Stimulated activated memory B cell treated with anti-CD40 and anti-IgM and Interleukin-4, amounts not matched to agents 10 μg/mL and 1 μg/mL and 100 μg/mL, for 72 hours (primary cell): ENCODE measurements at regions not wholly inside any gene's neighbourhood (a gene's known extent, or its start where the extent isn't known, plus 50 kb on each side); places are given as distances from the start of the nearest gene placed in this dataset.
"Not testable (repeated sequence)": the region's sequence is repeated elsewhere in the genome, so short reads cannot be mapped to it uniquely, and the experiment has no call there.

Source experiments
- ATAC-seq: fragments of 150-1000 bp; cut with Tn5 transposase; 2 replicates; pipeline ENCODE4 v1.10.0; 2021
- H3K27ac Mint-ChIP-seq: one replicate; pipeline ENCODE4 v1.8.0; 2022; ENCODE audit warnings: mild to moderate bottlenecking, mixed read lengths
- H3K27me3 Mint-ChIP-seq: one replicate; pipeline ENCODE4 v1.8.0; 2022; ENCODE audit warnings: mixed read lengths
- H3K36me3 Mint-ChIP-seq: one replicate; pipeline ENCODE4 v1.8.0; 2022; ENCODE audit warnings: mixed read lengths
- H3K4me1 Mint-ChIP-seq: one replicate; pipeline ENCODE4 v1.8.0; 2022; ENCODE audit warnings: mixed read lengths
- H3K4me3 Mint-ChIP-seq: one replicate; pipeline ENCODE4 v1.8.0; 2022; ENCODE audit warnings: mild to moderate bottlenecking, moderate library complexity, mixed read lengths
- H3K9me3 Mint-ChIP-seq: one replicate; pipeline ENCODE4 v1.8.0; 2022; ENCODE audit warnings: mixed read lengths

DNA sequence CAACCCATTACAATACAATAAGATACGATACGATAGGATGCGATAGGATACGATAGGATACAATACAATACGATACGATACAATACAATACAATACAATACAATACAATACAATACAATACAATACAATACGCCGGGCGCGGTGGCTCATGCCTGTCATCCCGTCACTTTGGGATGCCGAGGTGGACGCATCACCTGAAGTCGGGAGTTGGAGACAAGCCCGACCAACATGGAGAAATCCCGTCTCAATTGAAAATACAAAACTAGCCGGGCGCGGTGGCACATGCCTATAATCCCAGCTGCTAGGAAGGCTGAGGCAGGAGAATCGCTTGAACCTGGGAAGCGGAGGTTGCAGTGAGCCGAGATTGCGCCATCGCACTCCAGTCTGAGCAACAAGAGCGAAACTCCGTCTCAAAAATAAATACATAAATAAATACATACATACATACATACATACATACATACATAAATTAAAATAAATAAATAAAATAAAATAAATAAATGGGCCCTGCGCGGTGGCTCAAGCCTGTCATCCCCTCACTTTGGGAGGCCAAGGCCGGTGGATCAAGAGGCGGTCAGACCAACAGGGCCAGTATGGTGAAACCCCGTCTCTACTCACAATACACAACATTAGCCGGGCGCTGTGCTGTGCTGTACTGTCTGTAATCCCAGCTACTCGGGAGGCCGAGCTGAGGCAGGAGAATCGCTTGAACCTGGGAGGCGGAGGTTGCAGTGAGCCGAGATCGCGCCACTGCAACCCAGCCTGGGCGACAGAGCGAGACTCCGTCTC lies 2092.5 kb upstream of the TPTE start:
- H3K27me3 Mint-ChIP-seq, H3K9me3 Mint-ChIP-seq, H3K4me3 Mint-ChIP-seq, H3K4me1 Mint-ChIP-seq, H3K36me3 Mint-ChIP-seq, H3K27ac Mint-ChIP-seq: not testable (repeated sequence)
- peak; percentile 90 for ATAC-seq

DNA sequence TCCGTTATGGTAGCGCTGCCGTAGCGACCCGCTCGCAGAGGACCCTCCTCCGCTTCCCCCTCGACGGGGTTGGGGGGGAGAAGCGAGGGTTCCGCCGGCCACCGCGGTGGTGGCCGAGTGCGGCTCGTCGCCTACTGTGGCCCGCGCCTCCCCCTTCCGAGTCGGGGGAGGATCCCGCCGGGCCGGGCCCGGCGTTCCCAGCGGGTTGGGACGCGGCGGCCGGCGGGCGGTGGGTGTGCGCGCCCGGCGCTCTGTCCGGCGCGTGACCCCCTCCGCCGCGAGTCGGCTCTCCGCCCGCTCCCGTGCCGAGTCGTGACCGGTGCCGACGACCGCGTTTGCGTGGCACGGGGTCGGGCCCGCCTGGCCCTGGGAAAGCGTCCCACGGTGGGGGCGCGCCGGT lies 2086.7 kb upstream of the TPTE start:
- H3K4me1 Mint-ChIP-seq, H3K27me3 Mint-ChIP-seq, H3K4me3 Mint-ChIP-seq, H3K9me3 Mint-ChIP-seq, H3K27ac Mint-ChIP-seq, ATAC-seq, H3K36me3 Mint-ChIP-seq: not testable (repeated sequence)

DNA sequence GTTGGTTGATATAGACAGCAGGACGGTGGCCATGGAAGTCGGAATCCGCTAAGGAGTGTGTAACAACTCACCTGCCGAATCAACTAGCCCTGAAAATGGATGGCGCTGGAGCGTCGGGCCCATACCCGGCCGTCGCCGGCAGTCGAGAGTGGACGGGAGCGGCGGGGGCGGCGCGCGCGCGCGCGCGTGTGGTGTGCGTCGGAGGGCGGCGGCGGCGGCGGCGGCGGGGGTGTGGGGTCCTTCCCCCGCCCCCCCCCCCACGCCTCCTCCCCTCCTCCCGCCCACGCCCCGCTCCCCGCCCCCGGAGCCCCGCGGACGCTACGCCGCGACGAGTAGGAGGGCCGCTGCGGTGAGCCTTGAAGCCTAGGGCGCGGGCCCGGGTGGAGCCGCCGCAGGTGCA lies 2078.3 kb upstream of the TPTE start:
- ATAC-seq, H3K9me3 Mint-ChIP-seq, H3K4me3 Mint-ChIP-seq, H3K36me3 Mint-ChIP-seq, H3K27me3 Mint-ChIP-seq, H3K27ac Mint-ChIP-seq, H3K4me1 Mint-ChIP-seq: not testable (repeated sequence)

DNA sequence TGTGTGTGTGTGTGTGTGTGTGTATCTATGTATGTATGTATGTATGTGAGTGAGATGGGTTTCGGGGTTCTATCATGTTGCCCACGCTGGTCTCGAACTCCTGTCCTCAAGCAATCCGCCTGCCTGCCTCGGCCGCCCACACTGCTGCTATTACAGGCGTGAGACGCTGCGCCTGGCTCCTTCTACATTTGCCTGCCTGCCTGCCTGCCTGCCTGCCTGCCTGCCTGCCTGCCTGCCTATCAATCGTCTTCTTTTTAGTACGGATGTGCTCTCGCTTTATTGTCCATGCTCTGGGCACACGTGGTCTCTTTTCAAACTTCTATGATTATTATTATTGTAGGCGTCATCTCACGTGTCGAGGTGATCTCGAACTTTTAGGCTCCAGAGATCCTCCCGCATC lies 2071.6 kb upstream of the TPTE start:
- H3K4me1 Mint-ChIP-seq, H3K4me3 Mint-ChIP-seq, H3K36me3 Mint-ChIP-seq, H3K27me3 Mint-ChIP-seq, ATAC-seq, H3K9me3 Mint-ChIP-seq, H3K27ac Mint-ChIP-seq: not testable (repeated sequence)

DNA sequence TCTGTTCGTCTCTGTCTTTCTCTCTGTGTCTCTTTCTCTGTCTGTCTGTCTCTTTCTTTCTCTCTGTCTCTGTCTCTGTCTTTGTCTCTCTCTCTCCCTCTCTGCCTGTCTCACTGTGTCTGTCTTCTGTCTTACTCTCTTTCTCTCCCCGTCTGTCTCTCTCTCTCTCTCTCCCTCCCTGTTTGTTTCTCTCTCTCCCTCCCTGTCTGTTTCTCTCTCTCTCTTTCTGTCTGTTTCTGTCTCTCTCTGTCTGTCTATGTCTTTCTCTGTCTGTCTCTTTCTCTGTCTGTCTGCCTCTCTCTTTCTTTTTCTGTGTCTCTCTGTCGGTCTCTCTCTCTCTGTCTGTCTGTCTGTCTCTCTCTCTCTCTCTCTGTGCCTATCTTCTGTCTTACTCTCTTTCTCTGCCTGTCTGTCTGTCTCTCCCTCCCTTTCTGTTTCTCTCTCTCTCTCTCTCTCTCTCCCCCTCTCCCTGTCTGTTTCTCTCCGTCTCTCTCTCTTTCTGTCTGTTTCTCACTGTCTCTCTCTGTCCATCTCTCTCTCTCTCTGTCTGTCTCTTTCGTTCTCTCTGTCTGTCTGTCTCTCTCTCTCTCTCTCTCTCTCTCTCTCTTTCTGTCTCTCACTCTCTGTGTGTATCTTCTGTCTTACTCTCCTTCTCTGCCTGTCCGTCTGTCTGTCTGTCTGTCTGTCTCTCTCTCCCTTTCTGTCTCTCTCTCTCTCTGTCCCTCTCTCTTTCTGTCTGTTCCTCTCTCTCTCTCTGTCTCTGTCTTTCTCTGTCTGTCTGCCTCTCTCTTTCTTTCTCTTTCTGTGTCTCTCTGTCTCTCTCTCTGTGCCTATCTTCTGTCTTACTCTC lies 2065.9 kb upstream of the TPTE start:
- not testable (repeated sequence) for H3K9me3 Mint-ChIP-seq

DNA sequence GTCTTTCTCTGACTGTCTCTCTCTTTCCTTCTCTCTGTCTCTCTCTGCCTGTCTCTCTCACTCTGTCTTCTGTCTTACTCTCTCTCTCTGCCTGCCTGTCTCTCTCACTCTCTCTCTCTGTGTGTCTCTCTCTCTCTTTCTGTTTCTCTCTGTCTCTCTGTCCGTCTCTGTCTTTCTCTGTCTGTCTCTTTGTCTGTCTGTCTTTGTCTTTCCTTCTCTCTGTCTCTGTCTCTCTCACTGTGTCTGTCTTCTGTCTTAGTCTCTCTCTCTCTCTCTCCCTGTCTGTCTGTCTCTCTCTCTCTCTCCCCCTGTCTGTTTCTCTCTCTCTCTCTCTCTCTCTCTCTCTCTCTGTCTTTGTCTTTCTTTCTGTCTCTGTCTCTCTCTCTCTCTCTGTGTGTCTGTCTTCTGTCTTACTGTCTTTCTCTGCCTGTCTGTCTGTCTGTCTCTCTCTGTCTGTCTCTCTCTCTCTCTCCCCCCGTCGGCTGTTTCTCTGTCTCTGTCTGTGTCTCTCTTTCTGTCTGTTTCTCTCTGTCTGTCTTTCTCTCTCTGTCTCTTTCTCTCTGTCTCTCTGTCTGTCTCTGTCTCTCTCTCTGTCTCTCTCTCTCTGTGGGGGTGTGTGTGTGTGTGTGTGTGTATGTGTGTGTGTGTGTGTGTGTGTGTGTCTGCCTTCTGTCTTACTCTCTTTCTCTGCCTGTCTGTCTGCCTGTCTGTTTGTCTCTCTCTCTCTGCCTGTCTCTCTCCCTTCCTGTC lies 2056.8 kb upstream of the TPTE start:
- H3K27me3 Mint-ChIP-seq, H3K4me3 Mint-ChIP-seq, H3K9me3 Mint-ChIP-seq, H3K36me3 Mint-ChIP-seq, H3K4me1 Mint-ChIP-seq, H3K27ac Mint-ChIP-seq: not testable (repeated sequence)
- ATAC-seq = peak; percentile 95

More for the DNA sequence above, 2065.9 kb upstream of the TPTE start:
- not testable (repeated sequence) for H3K4me3 Mint-ChIP-seq, H3K27ac Mint-ChIP-seq, H3K27me3 Mint-ChIP-seq, H3K4me1 Mint-ChIP-seq, H3K36me3 Mint-ChIP-seq
- peak; percentile 85 for ATAC-seq

DNA sequence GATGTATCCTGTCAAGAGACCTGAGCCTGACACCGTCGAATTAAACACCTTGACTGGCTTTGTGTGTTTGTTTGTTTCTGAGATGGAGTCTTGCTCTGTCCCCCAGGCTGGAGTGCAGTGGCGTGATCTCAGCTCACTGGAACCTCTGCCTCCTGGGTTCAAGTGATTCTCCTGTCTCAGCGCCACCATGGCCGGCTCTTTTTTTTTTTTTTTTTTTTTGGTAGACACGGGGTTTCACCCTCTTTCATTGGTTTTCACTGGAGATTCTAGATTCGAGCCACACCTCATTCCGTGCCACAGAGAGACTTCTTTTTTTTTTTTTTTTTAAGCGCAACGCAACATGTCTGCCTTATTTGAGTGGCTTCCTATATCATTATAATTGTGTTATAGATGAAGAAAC lies 2054.7 kb upstream of the TPTE start:
- H3K4me3 Mint-ChIP-seq, H3K27me3 Mint-ChIP-seq, H3K27ac Mint-ChIP-seq, ATAC-seq, H3K9me3 Mint-ChIP-seq, H3K4me1 Mint-ChIP-seq, H3K36me3 Mint-ChIP-seq: not testable (repeated sequence)
